AG04450 (cell line): ENCODE measurements at regions not wholly inside any gene's neighbourhood (a gene's known extent, or its start where the extent isn't known, plus 50 kb on each side); places are given as distances from the start of the nearest gene placed in this dataset.

ENCODE experiments used
- CTCF ChIA-PET: fragments of 300-600, 350-600 bp; formaldehyde crosslinking; extraction: SDS; loops from one replicate; lab custom pipeline; 2022; ENCODE audit warnings: antibody characterized with exemption, inconsistent platforms; lab: Charles Lee
- POLR2A ChIA-PET: fragments of 350-600 bp; formaldehyde crosslinking; extraction: SDS; loops from one replicate; lab custom pipeline; 2021; ENCODE audit warnings: antibody characterized with exemption, inconsistent platforms; lab: Yijun Ruan, JAX
- DNase-seq: peaks from one replicate; pipeline ENCODE4 v3.0.0-alpha.2; 2011; ENCODE audit warnings: low read depth, low spot score
- H3K27ac ChIP-seq: one replicate; pipeline ENCODE4 v1.5.1; 2012; ENCODE audit warnings: low read depth, low read length, control low read depth
- H3K27me3 ChIP-seq: one replicate; pipeline ENCODE4 v1.6.0; 2012; ENCODE audit warnings: low read length; ENCODE audit not compliant: control insufficient read depth, insufficient read depth
- H3K4me3 ChIP-seq: 2 replicates; pipeline ENCODE4 v1.5.1; 2011; ENCODE audit warnings: mild to moderate bottlenecking, low read depth, low read length, control low read depth
- H3K9me3 ChIP-seq: 2 replicates; pipeline ENCODE4 v1.5.1; 2012; ENCODE audit warnings: low read length; ENCODE audit not compliant: control insufficient read depth, insufficient read depth
- TF ChIP-seq, protein P1 (sequence below): IDR thresholded peaks from 2 replicates; pipeline ENCODE4 v1.5.1; 2011; ENCODE audit warnings: low read depth, low read length, control low read depth, inconsistent platforms

DNA sequence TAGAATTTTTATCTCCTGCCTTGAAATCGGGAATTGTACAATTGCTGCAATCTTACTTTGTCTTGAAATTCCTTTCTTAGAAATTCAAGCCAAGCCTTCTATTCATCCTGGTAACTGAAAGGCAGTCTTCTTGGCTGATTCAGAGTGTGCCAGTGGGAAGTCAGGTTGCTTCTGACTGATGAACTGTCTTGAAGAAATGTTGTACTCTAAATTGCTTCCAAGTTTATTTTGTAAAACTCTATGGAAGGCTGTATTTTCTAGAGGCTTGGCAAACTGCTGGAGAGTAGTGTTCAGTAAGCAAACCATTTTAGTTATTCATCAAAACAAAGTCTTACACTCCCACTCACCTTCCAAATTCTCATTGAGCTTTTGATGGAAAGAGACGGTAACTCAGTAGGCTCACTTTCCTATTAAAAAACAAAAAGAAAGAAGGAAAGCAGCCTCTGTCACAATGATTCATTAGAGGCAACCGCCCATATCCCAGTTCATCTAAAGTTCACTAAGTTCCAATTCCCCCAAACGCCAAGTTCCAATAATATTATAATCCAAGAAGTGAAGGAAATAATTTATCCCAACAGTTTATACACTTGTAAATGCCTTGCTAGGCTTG is 187.9 kb upstream of the MALRD1 start:
- H3K9me3 ChIP-seq = no peaks in the 10 kb centered on the region
- H3K4me3 ChIP-seq = no peak overlapping the region
- POLR2A ChIA-PET = interaction anchor here (0.6 kb wide), 1 partner anchor 94 kb away, joined by 7 read pairs; no protein-coding TSS in a partner anchor
- CTCF ChIA-PET = interaction anchor here (1.2 kb wide), 1 partner anchor 552 kb away, joined by 3 read pairs; no protein-coding TSS in a partner anchor
- no peak for DNase-seq
- H3K27me3 ChIP-seq = no peaks in the 10 kb centered on the region
- TF ChIP-seq, protein P1, sequence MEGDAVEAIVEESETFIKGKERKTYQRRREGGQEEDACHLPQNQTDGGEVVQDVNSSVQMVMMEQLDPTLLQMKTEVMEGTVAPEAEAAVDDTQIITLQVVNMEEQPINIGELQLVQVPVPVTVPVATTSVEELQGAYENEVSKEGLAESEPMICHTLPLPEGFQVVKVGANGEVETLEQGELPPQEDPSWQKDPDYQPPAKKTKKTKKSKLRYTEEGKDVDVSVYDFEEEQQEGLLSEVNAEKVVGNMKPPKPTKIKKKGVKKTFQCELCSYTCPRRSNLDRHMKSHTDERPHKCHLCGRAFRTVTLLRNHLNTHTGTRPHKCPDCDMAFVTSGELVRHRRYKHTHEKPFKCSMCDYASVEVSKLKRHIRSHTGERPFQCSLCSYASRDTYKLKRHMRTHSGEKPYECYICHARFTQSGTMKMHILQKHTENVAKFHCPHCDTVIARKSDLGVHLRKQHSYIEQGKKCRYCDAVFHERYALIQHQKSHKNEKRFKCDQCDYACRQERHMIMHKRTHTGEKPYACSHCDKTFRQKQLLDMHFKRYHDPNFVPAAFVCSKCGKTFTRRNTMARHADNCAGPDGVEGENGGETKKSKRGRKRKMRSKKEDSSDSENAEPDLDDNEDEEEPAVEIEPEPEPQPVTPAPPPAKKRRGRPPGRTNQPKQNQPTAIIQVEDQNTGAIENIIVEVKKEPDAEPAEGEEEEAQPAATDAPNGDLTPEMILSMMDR = no peak
- H3K27ac ChIP-seq = no peak overlapping the region

DNA sequence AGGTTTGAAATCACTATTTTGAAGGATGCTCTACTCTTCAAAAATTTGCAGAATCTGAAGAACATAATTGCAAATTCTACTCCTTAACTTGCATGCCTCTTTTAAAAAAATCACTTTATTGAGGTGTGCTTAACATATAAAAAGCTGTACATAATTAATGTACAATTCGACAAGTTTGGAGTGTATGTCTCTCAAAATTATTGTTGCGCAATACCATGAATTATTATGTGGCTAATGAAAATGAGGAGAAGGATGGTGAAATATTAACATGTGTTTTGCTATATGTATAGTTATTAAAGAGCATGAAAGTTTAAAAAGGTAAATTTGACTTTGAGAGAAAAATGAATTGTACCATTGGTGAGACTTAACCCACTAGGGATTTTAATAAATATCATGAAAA is 187.2 kb upstream of the MALRD1 start:
- Histone ChIP-seq H3K4me3 (no peak overlapping the region), H3K27me3 (no peaks in the 10 kb centered on the region), H3K27ac (no peak overlapping the region), H3K9me3 (no peaks in the 10 kb centered on the region)
- TF ChIP-seq, protein P1 = no peak
- ChIA-PET POLR2A (interaction anchor here (0.6 kb wide), 1 partner anchor 94 kb away, joined by 7 read pairs; no protein-coding TSS in a partner anchor), CTCF (no interaction called here)
- DNase-seq = no peak

DNA sequence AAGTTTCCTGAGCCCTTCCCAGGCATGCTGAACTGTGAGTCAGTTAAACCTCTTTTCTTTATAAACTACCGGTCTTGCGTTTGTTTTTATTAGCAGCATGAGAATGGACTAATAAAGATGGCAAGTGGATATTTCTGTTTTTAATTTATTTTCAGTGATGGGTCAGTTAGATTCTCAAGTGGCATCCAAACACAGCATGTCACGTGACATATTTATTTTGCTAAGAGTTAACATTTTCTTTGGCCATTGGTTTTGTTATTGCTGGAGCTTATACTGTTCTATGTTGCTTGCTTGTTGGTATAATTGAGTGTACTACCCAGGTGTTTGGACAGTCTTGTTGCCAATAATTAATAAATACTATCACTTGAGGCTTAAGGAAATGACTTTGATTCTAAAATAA is 181.7 kb upstream of the MALRD1 start:
- POLR2A ChIA-PET = no interaction called here

DNA sequence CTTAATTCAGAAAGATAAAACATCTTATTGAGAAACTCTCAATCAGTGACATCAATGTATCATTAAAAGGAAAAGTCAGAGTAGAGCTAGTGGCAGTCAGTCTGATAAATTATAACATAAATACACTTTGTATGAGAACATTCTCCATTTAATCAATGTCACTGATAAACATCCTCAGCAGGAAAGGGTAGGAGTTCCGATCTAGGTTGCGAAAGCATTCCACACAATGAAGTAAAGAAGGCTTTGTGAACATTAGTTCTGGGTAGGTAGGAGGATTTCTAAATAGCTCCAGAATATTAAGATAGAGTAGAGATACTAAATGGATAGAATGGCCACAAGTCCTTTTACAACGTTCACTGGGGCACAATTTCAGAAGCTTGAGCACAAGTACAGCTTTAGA is 179.7 kb upstream of the MALRD1 start:
- CTCF ChIA-PET = no interaction called here
- no peak for DNase-seq
- TF ChIP-seq, protein P1 = no peak
- Histone ChIP-seq H3K9me3 (no peaks in the 10 kb centered on the region), H3K4me3 (no peak overlapping the region), H3K27me3 (no peaks in the 10 kb centered on the region), H3K27ac (no peak overlapping the region)
- POLR2A ChIA-PET = no interaction called here

More for the DNA sequence above, 181.7 kb upstream of the MALRD1 start:
- CTCF ChIA-PET = no interaction called here
- DNase-seq = no peak
- no peak overlapping the region for H3K27ac ChIP-seq
- no peak overlapping the region for H3K4me3 ChIP-seq
- H3K27me3 ChIP-seq = no peaks in the 10 kb centered on the region
- TF ChIP-seq, protein P1 = no peak
- H3K9me3 ChIP-seq = no peaks in the 10 kb centered on the region

DNA sequence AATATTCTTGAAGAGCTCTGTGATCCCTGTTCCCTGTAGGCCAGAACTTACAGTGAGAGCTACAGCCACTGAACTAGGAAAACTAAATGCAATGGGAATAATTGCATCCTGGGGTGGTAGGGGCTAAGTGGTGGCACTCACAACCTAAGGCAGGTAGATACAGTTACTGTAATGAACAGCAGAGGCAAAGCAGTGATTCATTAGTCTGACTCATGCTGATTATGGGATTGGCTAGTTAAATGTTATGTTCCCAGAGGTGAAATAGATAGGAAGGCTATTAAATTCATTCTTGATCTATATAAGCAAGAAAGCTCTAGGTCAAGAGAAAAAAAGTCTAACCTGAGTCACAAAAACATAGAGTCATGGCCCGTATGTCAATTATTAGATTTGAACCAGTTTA is 173.1 kb upstream of the MALRD1 start:
- H3K9me3 ChIP-seq = no peaks in the 10 kb centered on the region
- DNase-seq = no peak
- H3K27ac ChIP-seq = no peak overlapping the region
- TF ChIP-seq, protein P1 = no peak
- H3K4me3 ChIP-seq = no peak overlapping the region
- CTCF ChIA-PET = interaction anchor here (0.5 kb wide), 1 partner anchor 1314 kb away, joined by 3 read pairs; no protein-coding TSS in a partner anchor
- POLR2A ChIA-PET = no interaction called here
- no peaks in the 10 kb centered on the region for H3K27me3 ChIP-seq
